HG02840 (cell line): ENCODE measurements at regions not wholly inside any gene's neighbourhood (a gene's known extent, or its start where the extent isn't known, plus 50 kb on each side); places are given as distances from the start of the nearest gene placed in this dataset.
A peak's percentile ranks its signal among the peaks of the same experiment; 100 is the strongest.

Experiments used
- ATAC-seq: cut with Tn5 transposase; IDR thresholded peaks from one replicate; pipeline ENCODE4 v1.9.1; 2021; ENCODE audit warnings: mild to moderate bottlenecking, moderate library complexity, moderate number of reproducible peaks; ENCODE audit not compliant: unreplicated experiment, low FRiP score

DNA sequence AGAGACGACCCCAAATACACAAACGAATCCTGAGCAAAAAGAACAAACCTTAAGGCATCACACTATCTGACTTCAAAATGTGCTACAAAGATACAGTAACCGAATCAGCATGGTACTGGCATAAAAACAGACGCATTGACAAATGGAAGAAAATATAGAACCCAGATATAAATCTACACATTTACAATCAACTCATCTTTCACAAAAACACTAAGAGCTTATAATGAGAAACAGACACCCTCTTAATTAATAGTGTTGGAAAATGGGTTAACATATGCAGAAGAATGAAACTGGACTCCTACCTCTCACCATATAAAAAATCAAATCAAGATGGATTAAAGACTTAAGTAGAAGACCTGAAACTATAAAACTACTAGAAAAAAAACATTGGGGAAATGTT, 130.3 kb upstream of the DCBLD2 start:
- ATAC-seq = no peak

- ATAC-seq = peak; percentile 74
These were observed 122.2 kb upstream of the DCBLD2 start for GRCh38 chr3:99023590-99024192.

- no peak for ATAC-seq
These were observed 120.0 kb upstream of the DCBLD2 start for GRCh38 chr3:99021466-99021865.

DNA sequence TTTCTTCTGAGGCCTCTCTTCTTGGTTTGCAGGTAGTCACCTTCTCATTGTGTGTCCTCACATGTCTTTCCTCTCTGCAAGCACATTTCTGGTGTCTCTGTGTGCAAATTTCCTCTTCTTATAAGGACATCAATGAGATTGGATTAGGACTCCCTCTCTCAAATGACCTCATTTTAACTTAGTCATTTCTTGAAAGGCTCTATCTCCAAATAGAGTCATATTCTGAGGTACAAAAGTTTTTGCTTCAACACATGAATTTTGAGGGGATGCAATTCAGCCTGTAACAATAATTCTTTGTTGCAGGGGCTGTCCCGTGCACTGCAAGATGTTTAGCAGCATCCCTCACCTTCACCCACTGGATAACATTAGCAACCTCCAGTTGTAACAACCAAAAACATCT, 115.0 kb upstream of the DCBLD2 start:
- ATAC-seq = no peak

DNA sequence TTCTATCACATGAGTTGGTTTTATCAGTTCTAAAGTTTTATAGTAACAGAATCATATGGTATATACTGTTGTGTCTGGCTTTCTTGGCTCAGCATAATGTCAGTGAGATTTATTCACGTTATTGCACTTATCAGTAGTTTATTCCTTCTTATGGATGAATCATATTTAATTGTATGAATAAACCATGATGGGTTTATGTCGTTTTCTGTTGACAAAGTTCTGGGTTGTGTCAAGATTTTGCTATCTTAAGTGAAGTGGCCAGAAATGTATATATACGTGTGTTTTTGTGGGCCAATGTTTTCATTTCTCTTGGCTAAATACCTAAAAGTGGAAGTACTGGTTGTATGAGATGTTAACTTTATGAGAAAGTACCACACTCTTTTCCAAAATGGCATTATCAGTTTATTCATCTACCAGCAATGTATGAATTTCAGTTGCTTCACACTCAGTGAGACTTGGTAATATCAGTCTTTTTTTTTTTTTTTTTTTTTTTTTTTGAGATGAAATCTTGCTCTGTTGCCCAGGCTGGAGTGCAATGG, 112.4 kb upstream of the DCBLD2 start:
- no peak for ATAC-seq

- no peak for ATAC-seq
These were observed 111.6 kb upstream of the DCBLD2 start for GRCh38 chr3:99013077-99013476.

DNA sequence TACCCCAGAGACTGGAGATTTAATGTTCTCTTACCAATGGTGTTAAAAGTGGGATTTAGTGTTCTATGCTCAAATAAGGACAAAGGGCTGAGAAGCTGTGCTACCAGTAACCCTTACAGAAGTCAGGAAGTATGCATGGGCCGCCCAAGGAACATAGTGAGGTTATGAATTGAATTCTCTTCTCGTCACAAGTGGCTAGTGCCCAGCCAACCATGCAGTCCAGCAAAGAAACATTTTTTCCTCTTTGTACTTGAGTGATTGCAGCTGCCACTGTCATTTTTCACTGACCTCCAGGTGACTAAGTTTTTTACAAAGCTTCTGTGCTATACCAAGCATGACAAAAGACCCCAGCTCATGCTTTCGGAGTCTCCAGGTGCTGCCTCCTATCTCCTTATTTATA, 110.6 kb upstream of the DCBLD2 start:
- ATAC-seq = peak; percentile 86

- ATAC-seq = no peak
These were observed 108.4 kb upstream of the DCBLD2 start for GRCh38 chr3:99009851-99010250.

DNA sequence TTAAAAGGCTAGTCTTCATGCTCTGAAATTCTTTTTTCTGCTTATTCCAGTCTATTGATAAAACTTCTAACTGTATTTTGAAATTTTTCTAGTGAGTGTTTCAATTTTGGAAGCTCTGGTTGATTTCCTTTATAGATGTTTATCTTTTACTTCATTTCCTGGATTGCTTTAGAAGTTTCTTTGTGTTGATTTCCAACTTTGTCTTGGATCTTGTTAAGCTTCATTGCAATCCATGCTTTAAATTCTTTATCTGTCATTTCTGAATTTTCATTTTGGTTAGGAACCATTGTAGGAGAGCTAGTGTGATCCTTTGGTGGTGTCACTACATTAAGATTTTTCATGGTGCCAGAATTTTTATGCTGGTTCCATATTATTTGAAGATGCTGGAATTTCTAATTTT, 105.2 kb upstream of the DCBLD2 start:
- no peak for ATAC-seq

DNA sequence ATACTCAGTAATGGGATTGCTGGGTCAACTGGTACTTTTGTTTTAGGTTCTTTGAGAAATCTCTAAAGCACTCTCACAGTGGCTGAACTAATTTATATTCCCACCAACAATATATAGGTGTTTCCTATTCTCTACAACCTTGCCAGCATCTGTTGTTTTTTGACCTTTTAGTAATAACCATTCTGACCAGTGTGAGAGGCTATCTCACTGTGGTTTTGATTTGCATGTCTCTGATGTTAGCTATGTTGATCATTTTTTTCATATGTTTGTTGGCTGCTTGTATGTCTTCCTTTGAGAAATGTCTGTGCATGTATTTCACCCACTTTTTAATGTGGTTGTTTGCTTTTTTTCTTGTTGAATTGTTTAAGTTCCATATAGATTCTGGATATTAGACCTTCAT, 98.2 kb upstream of the DCBLD2 start:
- ATAC-seq = no peak

- ATAC-seq = no peak
These were observed 92.8 kb upstream of the DCBLD2 start for GRCh38 chr3:98994128-98994762.

DNA sequence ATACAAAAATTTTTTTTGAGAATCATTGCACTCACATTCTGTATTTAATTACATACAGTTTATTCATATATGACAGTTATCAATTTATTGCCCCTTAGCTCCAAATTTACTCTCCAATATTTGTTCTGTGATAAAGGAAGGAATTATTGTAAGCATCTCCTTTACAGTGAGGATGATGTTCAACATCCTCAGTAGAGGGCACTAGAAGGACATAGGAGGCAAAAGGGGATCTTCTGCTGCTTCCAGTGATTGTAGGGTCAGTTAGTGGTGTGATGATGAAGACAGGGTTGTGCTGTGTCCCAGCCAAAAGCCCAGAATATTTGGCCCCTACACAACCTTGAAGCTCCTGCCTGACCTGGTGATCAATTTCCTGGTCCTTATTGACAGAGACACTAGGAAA, 89.9 kb upstream of the DCBLD2 start:
- ATAC-seq = no peak

DNA sequence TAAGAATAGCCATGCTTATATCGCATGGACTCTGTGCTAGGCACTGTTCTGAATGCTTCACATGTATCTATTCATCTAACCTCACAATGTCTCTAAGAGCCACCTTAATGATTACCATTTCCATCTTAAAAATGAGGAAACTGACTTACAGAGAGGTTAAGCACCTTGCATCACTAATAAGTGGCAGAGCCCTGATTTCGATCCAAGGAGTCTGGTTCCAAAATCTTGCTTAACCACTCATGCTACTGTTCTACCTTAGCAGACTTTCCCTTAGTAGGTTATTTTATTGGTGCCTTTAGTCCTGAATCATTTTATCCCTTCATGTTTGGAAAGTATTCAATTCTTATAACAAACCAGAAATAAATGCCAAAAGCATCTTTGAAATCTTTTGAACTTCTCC, 89.2 kb upstream of the DCBLD2 start:
- ATAC-seq = no peak

GRCh38 chr3:98986073-98986472, 84.6 kb upstream of the DCBLD2 start:
- ATAC-seq = no peak

- no peak for ATAC-seq
These were observed 83.9 kb upstream of the DCBLD2 start for GRCh38 chr3:98985431-98985830.

GRCh38 chr3:98984024-98984423, 82.5 kb upstream of the DCBLD2 start:
- no peak for ATAC-seq

GRCh38 chr3:98982351-98982750, 80.9 kb upstream of the DCBLD2 start:
- ATAC-seq = no peak

- ATAC-seq = peak; percentile 79
These were observed 79.6 kb upstream of the DCBLD2 start for GRCh38 chr3:98980915-98981596.

DNA sequence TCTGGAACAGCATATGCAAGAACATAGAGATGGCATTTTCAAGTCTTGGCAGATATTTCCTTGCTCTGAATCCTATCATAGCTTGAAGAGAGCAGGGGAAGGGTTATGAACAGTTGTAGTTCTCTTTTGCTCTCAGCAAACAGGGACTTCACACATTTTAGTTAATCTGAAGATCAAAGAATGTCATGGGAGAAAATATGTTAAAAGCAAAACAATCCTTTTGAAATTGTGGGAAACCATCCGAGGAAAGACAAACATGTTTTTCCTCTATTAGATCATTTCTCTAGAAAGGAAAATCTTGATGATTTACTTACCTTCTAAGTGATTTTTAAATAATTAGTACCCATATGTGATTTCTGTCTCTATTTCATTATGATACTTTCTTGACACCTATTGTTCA, 77.8 kb upstream of the DCBLD2 start:
- no peak for ATAC-seq

DNA sequence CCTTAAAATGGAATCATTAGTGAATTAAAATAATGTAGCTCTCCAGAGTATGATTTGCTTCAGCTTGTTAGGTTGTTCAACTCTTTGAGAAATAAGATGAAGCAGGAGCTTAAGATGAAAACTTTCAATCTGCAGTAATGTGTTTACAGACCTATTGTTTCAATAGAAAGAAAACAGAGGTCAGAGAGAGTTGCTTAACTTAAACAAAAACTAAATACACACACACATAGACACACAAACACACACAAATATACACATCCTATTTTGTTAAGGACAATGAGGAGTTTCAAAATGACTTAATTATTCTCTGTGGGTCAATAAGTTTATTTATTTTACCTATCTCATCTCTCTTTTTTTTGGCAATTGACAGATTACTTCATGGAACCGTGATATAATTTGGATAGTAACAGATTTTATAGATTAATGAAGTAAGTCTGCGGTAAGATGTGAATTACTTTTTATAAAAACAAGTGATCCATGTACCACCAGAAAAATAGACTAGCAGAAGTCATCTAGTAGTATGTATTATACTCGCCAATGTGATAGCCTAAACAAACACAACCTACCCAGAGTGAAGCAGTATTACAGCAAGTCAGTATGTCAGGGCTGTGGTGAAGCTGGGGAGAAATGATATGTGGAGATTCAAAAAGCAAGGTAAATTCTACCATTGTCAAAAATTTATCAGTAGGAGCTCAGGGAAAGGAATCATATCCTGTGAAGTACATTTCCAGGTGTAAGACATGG, 76.7 kb upstream of the DCBLD2 start:
- no peak for ATAC-seq

- no peak for ATAC-seq
These were observed 76.0 kb upstream of the DCBLD2 start for GRCh38 chr3:98977520-98977919.
